Breast epithelium (tissue), 3 donors: ENCODE measurements at regions not wholly inside any gene's neighbourhood (a gene's known extent, or its start where the extent isn't known, plus 50 kb on each side); places are given as distances from the start of the nearest gene placed in this dataset.

Experiments used
- POLR2AphosphoS5 ChIP-seq, 3 donors: sonication (generic); formaldehyde crosslinking; IDR thresholded peaks; one replicate each; pipeline ENCODE4 v1.6.1; 2017; ENCODE audit warnings: antibody characterized with exemption in 3 of 3
- TF ChIP-seq, protein P1 (sequence below), 3 donors: fragments of 450-650 bp; IDR thresholded peaks; one replicate each; pipeline ENCODE4 v1.5.1; 2016 to 2017; ENCODE audit warnings: antibody characterized with exemption in 3 of 3, mild to moderate bottlenecking in 3 of 3, moderate library complexity in 3 of 3

DNA sequence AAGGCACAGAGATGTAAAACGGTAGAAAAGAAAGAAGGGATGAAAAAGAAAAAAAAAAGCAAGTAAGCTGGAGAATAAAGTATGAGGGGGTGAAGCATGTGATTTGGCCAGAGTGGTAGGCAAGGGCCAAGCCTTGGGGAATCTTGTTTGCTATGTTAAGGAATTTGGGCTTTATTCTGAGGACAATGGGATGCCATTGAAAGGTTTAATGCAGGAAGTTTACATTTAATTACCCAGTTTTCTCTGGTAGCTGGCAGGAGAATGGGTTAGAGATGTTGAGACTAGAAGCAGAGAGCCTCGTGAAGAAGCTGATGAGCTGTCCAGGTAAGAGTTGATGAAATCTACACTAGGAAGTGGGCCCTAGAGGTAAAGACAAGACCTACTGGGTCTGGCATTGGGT lies 455.9 kb downstream of the PDCD6IP start:
- TF ChIP-seq POLR2AphosphoS5 (IDR thresholded peaks at IDR 0.05) = no peak
- TF ChIP-seq, protein P1, sequence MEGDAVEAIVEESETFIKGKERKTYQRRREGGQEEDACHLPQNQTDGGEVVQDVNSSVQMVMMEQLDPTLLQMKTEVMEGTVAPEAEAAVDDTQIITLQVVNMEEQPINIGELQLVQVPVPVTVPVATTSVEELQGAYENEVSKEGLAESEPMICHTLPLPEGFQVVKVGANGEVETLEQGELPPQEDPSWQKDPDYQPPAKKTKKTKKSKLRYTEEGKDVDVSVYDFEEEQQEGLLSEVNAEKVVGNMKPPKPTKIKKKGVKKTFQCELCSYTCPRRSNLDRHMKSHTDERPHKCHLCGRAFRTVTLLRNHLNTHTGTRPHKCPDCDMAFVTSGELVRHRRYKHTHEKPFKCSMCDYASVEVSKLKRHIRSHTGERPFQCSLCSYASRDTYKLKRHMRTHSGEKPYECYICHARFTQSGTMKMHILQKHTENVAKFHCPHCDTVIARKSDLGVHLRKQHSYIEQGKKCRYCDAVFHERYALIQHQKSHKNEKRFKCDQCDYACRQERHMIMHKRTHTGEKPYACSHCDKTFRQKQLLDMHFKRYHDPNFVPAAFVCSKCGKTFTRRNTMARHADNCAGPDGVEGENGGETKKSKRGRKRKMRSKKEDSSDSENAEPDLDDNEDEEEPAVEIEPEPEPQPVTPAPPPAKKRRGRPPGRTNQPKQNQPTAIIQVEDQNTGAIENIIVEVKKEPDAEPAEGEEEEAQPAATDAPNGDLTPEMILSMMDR (IDR thresholded peaks at IDR 0.05) = no peak
